Skeletal muscle tissue (tissue), 4 donors: ENCODE measurements at regions not wholly inside any gene's neighbourhood (a gene's known extent, or its start where the extent isn't known, plus 50 kb on each side); places are given as distances from the start of the nearest gene placed in this dataset. TPM values are rescaled to one million over a fixed set of nuclear protein-coding genes. Genes with fewer than 3 reads are reported as not detected.

Experiments used
- H3K27ac ChIP-seq: one replicate; pipeline ENCODE4 v1.7.0; 2013; ENCODE audit warnings: mild to moderate bottlenecking, low read depth, low read length, inconsistent platforms
- H3K27me3 ChIP-seq, 3 donors: one replicate each; pipeline ENCODE4 v1.7.0; 2013; ENCODE audit warnings: low read length in 3 of 3; ENCODE audit not compliant: control insufficient read depth in 3 of 3, insufficient read depth in 3 of 3
- H3K36me3 ChIP-seq, 3 donors: one replicate each; pipeline ENCODE4 v1.7.0; 2013; ENCODE audit warnings: low read length in 3 of 3; ENCODE audit not compliant: control insufficient read depth in 3 of 3, insufficient read depth in 3 of 3
- H3K4me1 ChIP-seq, 3 donors: one replicate each; pipeline ENCODE4 v1.7.0; 2013; ENCODE audit warnings: low read length in 3 of 3, mild to moderate bottlenecking in 3 of 3; ENCODE audit not compliant: control insufficient read depth in 3 of 3, insufficient read depth in 3 of 3
- H3K4me3 ChIP-seq, 3 donors: one replicate each; pipeline ENCODE4 v1.7.0; 2013; ENCODE audit warnings: low read length in 3 of 3
- H3K9ac ChIP-seq, 3 donors: one replicate each; pipeline ENCODE4 v1.7.0; 2013; ENCODE audit warnings: low read length in 3 of 3, mild to moderate bottlenecking in 3 of 3, moderate library complexity in 2 of 3, low read depth in 1 of 3
- H3K9me3 ChIP-seq, 3 donors: one replicate each; pipeline ENCODE4 v1.7.0; 2013; ENCODE audit warnings: low read length in 3 of 3; ENCODE audit not compliant: control insufficient read depth in 3 of 3
- small RNA-seq: library from RNA; depleted of rRNA; stranded (forward); fragments of <200 nt; gene quantifications from one replicate; pipeline ENCODE3, GENCODE V24; 2014
- donor health status: Osteomylitis.

- no peaks in the 10 kb centered on the region for H3K4me1 ChIP-seq
- no peak overlapping the region for H3K4me3 ChIP-seq
- no peaks in the 10 kb centered on the region for H3K36me3 ChIP-seq
- H3K9ac ChIP-seq = no peak overlapping the region
- H3K9me3 ChIP-seq = no peaks in the 10 kb centered on the region
- peaks cover 0 to 3% (median 0%) of the 10 kb centered on the region in 3 donors for H3K27me3 ChIP-seq
- H3K27ac ChIP-seq = no peak overlapping the region
Observed at GRCh38 chr6:165721356-165721755, 58.3 kb upstream of the PDE10A start.

GRCh38 chr6:165718491-165718891, 55.5 kb upstream of the PDE10A start:
- no peaks in the 10 kb centered on the region for H3K4me1 ChIP-seq
- H3K27ac ChIP-seq = no peak overlapping the region
- no peaks in the 10 kb centered on the region for H3K9me3 ChIP-seq
- no peak overlapping the region for H3K4me3 ChIP-seq
- H3K9ac ChIP-seq = no peak overlapping the region
- no peaks in the 10 kb centered on the region for H3K36me3 ChIP-seq
- H3K27me3 ChIP-seq = peaks cover 0 to 4% (median 3%) of the 10 kb centered on the region in 3 donors

GRCh38 chr6:165717732-165718465, 54.9 kb upstream of the PDE10A start:
- H3K27me3 ChIP-seq = peaks cover 0 to 4% (median 3%) of the 10 kb centered on the region in 3 donors
- no peaks in the 10 kb centered on the region for H3K4me1 ChIP-seq
- no peak overlapping the region for H3K27ac ChIP-seq
- H3K36me3 ChIP-seq = no peaks in the 10 kb centered on the region
- H3K4me3 ChIP-seq = no peak overlapping the region
- H3K9ac ChIP-seq = no peak overlapping the region
- no peaks in the 10 kb centered on the region for H3K9me3 ChIP-seq

- H3K4me3 ChIP-seq = no peak overlapping the region
- H3K27ac ChIP-seq = no peak overlapping the region
- H3K4me1 ChIP-seq = no peaks in the 10 kb centered on the region
- H3K27me3 ChIP-seq = peaks cover 0 to 4% (median 3%) of the 10 kb centered on the region in 3 donors
- no peak overlapping the region for H3K9ac ChIP-seq
- H3K36me3 ChIP-seq = no peaks in the 10 kb centered on the region
- no peaks in the 10 kb centered on the region for H3K9me3 ChIP-seq
Observed at GRCh38 chr6:165716886-165717285, 53.8 kb upstream of the PDE10A start.

- Histone ChIP-seq H3K4me3 (no peak overlapping the region), H3K4me1 (no peaks in the 10 kb centered on the region), H3K9ac (no peak overlapping the region), H3K36me3 (no peaks in the 10 kb centered on the region), H3K27ac (no peak overlapping the region), H3K27me3 (peaks cover 3 to 4% (median 3%) of the 10 kb centered on the region in 3 donors), H3K9me3 (no peaks in the 10 kb centered on the region)
Observed at GRCh38 chr6:165715428-165715827, 52.4 kb upstream of the PDE10A start.

- Histone ChIP-seq H3K9ac (no peak overlapping the region), H3K27me3 (peaks cover 3 to 4% (median 3%) of the 10 kb centered on the region in 3 donors), H3K36me3 (no peaks in the 10 kb centered on the region)
Observed at GRCh38 chr6:165714907-165715306, 51.9 kb upstream of the PDE10A start.

GRCh38 chr6:165713845-165714466, 50.9 kb upstream of the PDE10A start:
- no peak overlapping the region for H3K27ac ChIP-seq
- H3K27me3 ChIP-seq = peaks cover 3 to 4% (median 3%) of the 10 kb centered on the region in 3 donors
- H3K9me3 ChIP-seq = no peaks in the 10 kb centered on the region
- no peaks in the 10 kb centered on the region for H3K4me1 ChIP-seq
- no peak overlapping the region for H3K9ac ChIP-seq
- H3K4me3 ChIP-seq = no peak overlapping the region
- no peaks in the 10 kb centered on the region for H3K36me3 ChIP-seq

More at GRCh38 chr6:165714907-165715306, 51.9 kb upstream of the PDE10A start:
- no peaks in the 10 kb centered on the region for H3K4me1 ChIP-seq
- no peaks in the 10 kb centered on the region for H3K9me3 ChIP-seq
- H3K27ac ChIP-seq = no peak overlapping the region
- no peak overlapping the region for H3K4me3 ChIP-seq

Small RNAs in the stretch of these regions (small RNA-seq; reads per million reads assigned to genes)
- gene RNU6-730P = not detected
